Activated naive CD8-positive, alpha-beta T cell treated with anti-CD3 and anti-CD28 coated beads, Interleukin-2, amount 50 U/mL, for 24 hours (primary cell): ENCODE measurements at regions not wholly inside any gene's neighbourhood (a gene's known extent, or its start where the extent isn't known, plus 50 kb on each side); places are given as distances from the start of the nearest gene placed in this dataset.
"Not testable (repeated sequence)": the region's sequence is repeated elsewhere in the genome, so short reads cannot be mapped to it uniquely, and the experiment has no call there.

Experiments
- ATAC-seq: fragments of 150-1000 bp; cut with Tn5 transposase; one replicate; pipeline ENCODE4 v1.10.0; 2021
- DNase-seq: peaks from one replicate; pipeline ENCODE4 v3.0.0; 2021
- H3K27ac Mint-ChIP-seq: one replicate; pipeline ENCODE4 v1.8.0; 2021; ENCODE audit warnings: mild to moderate bottlenecking, mixed read lengths
- H3K27me3 Mint-ChIP-seq: one replicate; pipeline ENCODE4 v1.8.0; 2021; ENCODE audit warnings: mixed read lengths
- H3K36me3 Mint-ChIP-seq: one replicate; pipeline ENCODE4 v1.8.0; 2021; ENCODE audit warnings: low read depth, mixed read lengths
- H3K4me1 Mint-ChIP-seq: one replicate; pipeline ENCODE4 v1.8.0; 2021; ENCODE audit warnings: mixed read lengths
- H3K4me3 Mint-ChIP-seq: one replicate; pipeline ENCODE4 v1.8.0; 2021; ENCODE audit warnings: mild to moderate bottlenecking, moderate library complexity, mixed read lengths
- H3K9me3 Mint-ChIP-seq: one replicate; pipeline ENCODE4 v1.8.0; 2021; ENCODE audit warnings: mixed read lengths

GRCh38 chr3:124640635-124641306 is 89.5 kb upstream of the UMPS start:
- Mint-ChIP-seq H3K27ac (peak overlapping the region; percentile 89), H3K9me3 (no peaks in the 10 kb centered on the region), H3K4me3 (peak overlapping the region; percentile 58), H3K36me3 (peaks cover 3% of the 10 kb centered on the region), H3K4me1 (peaks cover 48% of the 10 kb centered on the region), H3K27me3 (peaks cover 4% of the 10 kb centered on the region)
- DNase-seq (no peak), ATAC-seq (no peak)

GRCh38 chr3:124643453-124643852 is 86.8 kb upstream of the UMPS start:
- DNase-seq (no peak), ATAC-seq (no peak)
- no peaks in the 10 kb centered on the region for H3K9me3 Mint-ChIP-seq
- no peak overlapping the region for H3K27ac Mint-ChIP-seq
- H3K4me1 Mint-ChIP-seq: peaks cover 41% of the 10 kb centered on the region
- no peak overlapping the region for H3K4me3 Mint-ChIP-seq
- H3K36me3 Mint-ChIP-seq: peaks cover 3% of the 10 kb centered on the region
- peaks cover 4% of the 10 kb centered on the region for H3K27me3 Mint-ChIP-seq

GRCh38 chr3:124646186-124646585 is 84.1 kb upstream of the UMPS start:
- not testable (repeated sequence) for H3K9me3 Mint-ChIP-seq, H3K36me3 Mint-ChIP-seq, H3K27ac Mint-ChIP-seq, H3K27me3 Mint-ChIP-seq, ATAC-seq, DNase-seq, H3K4me3 Mint-ChIP-seq
- H3K4me1 Mint-ChIP-seq: peaks cover 36% of the 10 kb centered on the region

GRCh38 chr3:124648551-124648950 is 81.7 kb upstream of the UMPS start:
- ATAC-seq: no peak
- H3K9me3 Mint-ChIP-seq: no peaks in the 10 kb centered on the region
- peaks cover 4% of the 10 kb centered on the region for H3K27me3 Mint-ChIP-seq
- no peak for DNase-seq
- no peak overlapping the region for H3K27ac Mint-ChIP-seq
- H3K4me3 Mint-ChIP-seq: no peak overlapping the region
- H3K36me3 Mint-ChIP-seq: peaks cover 6% of the 10 kb centered on the region
- H3K4me1 Mint-ChIP-seq: peaks cover 52% of the 10 kb centered on the region

GRCh38 chr3:124650798-124651197 is 79.5 kb upstream of the UMPS start:
- Mint-ChIP-seq H3K4me3 (peak overlapping the region; percentile 7), H3K27me3 (no peaks in the 10 kb centered on the region)
- peak; percentile 57 for DNase-seq

GRCh38 chr3:124651416-124651815 is 78.8 kb upstream of the UMPS start:
- H3K4me1 Mint-ChIP-seq: peaks cover 43% of the 10 kb centered on the region
- not testable (repeated sequence) for H3K9me3 Mint-ChIP-seq, H3K27me3 Mint-ChIP-seq, H3K4me3 Mint-ChIP-seq, H3K36me3 Mint-ChIP-seq, ATAC-seq, DNase-seq
- H3K27ac Mint-ChIP-seq: peak overlapping the region; percentile 70

More at GRCh38 chr3:124650798-124651197, 79.5 kb upstream of the UMPS start:
- peaks cover 43% of the 10 kb centered on the region for H3K4me1 Mint-ChIP-seq
- peaks cover 3% of the 10 kb centered on the region for H3K36me3 Mint-ChIP-seq
- peak overlapping the region; percentile 70 for H3K27ac Mint-ChIP-seq
- ATAC-seq: peak; percentile 86
- H3K9me3 Mint-ChIP-seq: no peaks in the 10 kb centered on the region

GRCh38 chr3:124652009-124652408 is 78.2 kb upstream of the UMPS start:
- H3K4me3 Mint-ChIP-seq: no peak overlapping the region
- H3K27me3 Mint-ChIP-seq: no peaks in the 10 kb centered on the region
- peak; percentile 42 for ATAC-seq
- no peaks in the 10 kb centered on the region for H3K9me3 Mint-ChIP-seq
- DNase-seq: no peak
- H3K36me3 Mint-ChIP-seq: peaks cover 3% of the 10 kb centered on the region
- peak overlapping the region; percentile 70 for H3K27ac Mint-ChIP-seq
- peaks cover 44% of the 10 kb centered on the region for H3K4me1 Mint-ChIP-seq

- Mint-ChIP-seq H3K27me3 (no peaks in the 10 kb centered on the region), H3K27ac (peak overlapping the region; percentile 9), H3K9me3 (no peaks in the 10 kb centered on the region), H3K4me1 (peaks cover 46% of the 10 kb centered on the region), H3K4me3 (no peak overlapping the region), H3K36me3 (peaks cover 3% of the 10 kb centered on the region)
- DNase-seq (no peak), ATAC-seq (no peak)
Observed at GRCh38 chr3:124653071-124653796, 77.0 kb upstream of the UMPS start.

GRCh38 chr3:124653797-124654469 is 76.3 kb upstream of the UMPS start:
- peaks cover 3% of the 10 kb centered on the region for H3K36me3 Mint-ChIP-seq
- DNase-seq (no peak), ATAC-seq (no peak)
- peaks cover 44% of the 10 kb centered on the region for H3K4me1 Mint-ChIP-seq
- no peaks in the 10 kb centered on the region for H3K9me3 Mint-ChIP-seq
- H3K27me3 Mint-ChIP-seq: no peaks in the 10 kb centered on the region
- H3K27ac Mint-ChIP-seq: no peak overlapping the region
- no peak overlapping the region for H3K4me3 Mint-ChIP-seq

GRCh38 chr3:124654470-124654845 is 75.8 kb upstream of the UMPS start:
- Mint-ChIP-seq H3K4me3 (no peak overlapping the region), H3K27ac (no peak overlapping the region), H3K4me1 (peaks cover 39% of the 10 kb centered on the region), H3K9me3 (no peaks in the 10 kb centered on the region), H3K27me3 (no peaks in the 10 kb centered on the region), H3K36me3 (peaks cover 3% of the 10 kb centered on the region)
- DNase-seq: no peak
- no peak for ATAC-seq

GRCh38 chr3:124656531-124656930 is 73.7 kb upstream of the UMPS start:
- Mint-ChIP-seq H3K27ac (no peak overlapping the region), H3K36me3 (peaks cover 3% of the 10 kb centered on the region), H3K4me3 (no peak overlapping the region), H3K27me3 (no peaks in the 10 kb centered on the region), H3K9me3 (no peaks in the 10 kb centered on the region), H3K4me1 (peaks cover 33% of the 10 kb centered on the region)
- ATAC-seq (no peak), DNase-seq (no peak)

GRCh38 chr3:124657138-124657537 is 73.1 kb upstream of the UMPS start:
- Mint-ChIP-seq H3K36me3 (peaks cover 3% of the 10 kb centered on the region), H3K9me3 (no peaks in the 10 kb centered on the region)
- no peak for ATAC-seq

GRCh38 chr3:124658270-124658669 is 72.0 kb upstream of the UMPS start:
- DNase-seq (no peak), ATAC-seq (no peak)
- Mint-ChIP-seq H3K27ac (no peak overlapping the region), H3K4me1 (peaks cover 17% of the 10 kb centered on the region), H3K27me3 (peaks cover 4% of the 10 kb centered on the region), H3K9me3 (no peaks in the 10 kb centered on the region), H3K4me3 (no peak overlapping the region), H3K36me3 (no peaks in the 10 kb centered on the region)

More at GRCh38 chr3:124657138-124657537, 73.1 kb upstream of the UMPS start:
- DNase-seq: no peak
- Mint-ChIP-seq H3K27me3 (no peaks in the 10 kb centered on the region), H3K27ac (no peak overlapping the region), H3K4me3 (no peak overlapping the region), H3K4me1 (peaks cover 27% of the 10 kb centered on the region)

- no peak for ATAC-seq
- H3K4me1 Mint-ChIP-seq: peaks cover 17% of the 10 kb centered on the region
- H3K9me3 Mint-ChIP-seq: no peaks in the 10 kb centered on the region
- H3K4me3 Mint-ChIP-seq: no peak overlapping the region
- H3K27me3 Mint-ChIP-seq: peaks cover 4% of the 10 kb centered on the region
- H3K36me3 Mint-ChIP-seq: no peaks in the 10 kb centered on the region
- no peak for DNase-seq
- no peak overlapping the region for H3K27ac Mint-ChIP-seq
Observed at GRCh38 chr3:124659175-124659574, 71.1 kb upstream of the UMPS start.

- Mint-ChIP-seq H3K27ac (peak overlapping the region; percentile 76), H3K9me3 (no peaks in the 10 kb centered on the region), H3K36me3 (no peaks in the 10 kb centered on the region), H3K4me3 (peak overlapping the region; percentile 59), H3K27me3 (peaks cover 4% of the 10 kb centered on the region), H3K4me1 (peaks cover 17% of the 10 kb centered on the region)
- peak; percentile 56 for ATAC-seq
- no peak for DNase-seq
Observed at GRCh38 chr3:124660599-124660998, 69.7 kb upstream of the UMPS start.
